Activated CD4-positive, alpha-beta T cell treated with anti-CD3 and anti-CD28 coated beads, Interleukin-2, amount 50 U/mL, for 16 hours (primary cell): ENCODE measurements at regions not wholly inside any gene's neighbourhood (a gene's known extent, or its start where the extent isn't known, plus 50 kb on each side); places are given as distances from the start of the nearest gene placed in this dataset.

Source experiments
- DNase-seq: peaks from one replicate; pipeline ENCODE4 v3.0.0-alpha.2; 2020

- no peak for DNase-seq
Observed at GRCh38 chr20:24097506-24098245, 109.1 kb upstream of the GGTLC1 start.

- no peak for DNase-seq
Observed at GRCh38 chr20:24096864-24097450, 108.4 kb upstream of the GGTLC1 start.

- no peak for DNase-seq
Observed at GRCh38 chr20:24096264-24096663, 107.7 kb upstream of the GGTLC1 start.

GRCh38 chr20:24095756-24096155 is 107.2 kb upstream of the GGTLC1 start:
- no peak for DNase-seq

GRCh38 chr20:24095303-24095702 is 106.7 kb upstream of the GGTLC1 start:
- no peak for DNase-seq

GRCh38 chr20:24089576-24089975 is 101.0 kb upstream of the GGTLC1 start:
- no peak for DNase-seq

GRCh38 chr20:24086121-24086520 is 97.5 kb upstream of the GGTLC1 start:
- DNase-seq: no peak

GRCh38 chr20:24084281-24084680 is 95.7 kb upstream of the GGTLC1 start:
- DNase-seq: no peak

- DNase-seq: no peak
Observed at GRCh38 chr20:24081077-24081476, 92.5 kb upstream of the GGTLC1 start.

GRCh38 chr20:24079661-24080412 is 91.3 kb upstream of the GGTLC1 start:
- no peak for DNase-seq

GRCh38 chr20:24077145-24077544 is 88.6 kb upstream of the GGTLC1 start:
- DNase-seq: no peak

- no peak for DNase-seq
Observed at GRCh38 chr20:24070679-24071078, 82.1 kb upstream of the GGTLC1 start.

- DNase-seq: no peak
Observed at GRCh38 chr20:24066076-24066700, 77.6 kb upstream of the GGTLC1 start.

- DNase-seq: no peak
Observed at GRCh38 chr20:24064915-24065314, 76.3 kb upstream of the GGTLC1 start.

GRCh38 chr20:24064092-24064491 is 75.5 kb upstream of the GGTLC1 start:
- DNase-seq: no peak

GRCh38 chr20:24063100-24063499 is 74.5 kb upstream of the GGTLC1 start:
- DNase-seq: no peak

GRCh38 chr20:24060851-24061590 is 72.4 kb upstream of the GGTLC1 start:
- no peak for DNase-seq

GRCh38 chr20:24059174-24059573 is 70.6 kb upstream of the GGTLC1 start:
- DNase-seq: no peak

GRCh38 chr20:24056491-24056890 is 67.9 kb upstream of the GGTLC1 start:
- no peak for DNase-seq

- no peak for DNase-seq
Observed at GRCh38 chr20:24052599-24053275, 64.2 kb upstream of the GGTLC1 start.

- no peak for DNase-seq
Observed at GRCh38 chr20:24051160-24051559, 62.6 kb upstream of the GGTLC1 start.

GRCh38 chr20:24050119-24050518 is 61.5 kb upstream of the GGTLC1 start:
- DNase-seq: no peak
